ENCODE measurements at regions not wholly inside any gene's neighbourhood (a gene's known extent, or its start where the extent isn't known, plus 50 kb on each side); places are given as distances from the start of the nearest gene placed in this dataset.

- no peak for DNase-seq (ENCODE audit: low spot score)
- TF ChIP-seq, protein P1, sequence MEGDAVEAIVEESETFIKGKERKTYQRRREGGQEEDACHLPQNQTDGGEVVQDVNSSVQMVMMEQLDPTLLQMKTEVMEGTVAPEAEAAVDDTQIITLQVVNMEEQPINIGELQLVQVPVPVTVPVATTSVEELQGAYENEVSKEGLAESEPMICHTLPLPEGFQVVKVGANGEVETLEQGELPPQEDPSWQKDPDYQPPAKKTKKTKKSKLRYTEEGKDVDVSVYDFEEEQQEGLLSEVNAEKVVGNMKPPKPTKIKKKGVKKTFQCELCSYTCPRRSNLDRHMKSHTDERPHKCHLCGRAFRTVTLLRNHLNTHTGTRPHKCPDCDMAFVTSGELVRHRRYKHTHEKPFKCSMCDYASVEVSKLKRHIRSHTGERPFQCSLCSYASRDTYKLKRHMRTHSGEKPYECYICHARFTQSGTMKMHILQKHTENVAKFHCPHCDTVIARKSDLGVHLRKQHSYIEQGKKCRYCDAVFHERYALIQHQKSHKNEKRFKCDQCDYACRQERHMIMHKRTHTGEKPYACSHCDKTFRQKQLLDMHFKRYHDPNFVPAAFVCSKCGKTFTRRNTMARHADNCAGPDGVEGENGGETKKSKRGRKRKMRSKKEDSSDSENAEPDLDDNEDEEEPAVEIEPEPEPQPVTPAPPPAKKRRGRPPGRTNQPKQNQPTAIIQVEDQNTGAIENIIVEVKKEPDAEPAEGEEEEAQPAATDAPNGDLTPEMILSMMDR (IDR thresholded peaks at IDR 0.05; ENCODE audit: extremely low read depth, insufficient read depth, missing control alignments) = no peak
- in situ Hi-C loops (cut with MboI; ENCODE audit: low pct_unique_long_range_greater_than_20kb, low sequenced_read_pairs, unreplicated experiment) = no loop called here
Measured at GRCh38 chr1:191016765-191017164, 539.1 kb upstream of the BRINP3 start.

DNA sequence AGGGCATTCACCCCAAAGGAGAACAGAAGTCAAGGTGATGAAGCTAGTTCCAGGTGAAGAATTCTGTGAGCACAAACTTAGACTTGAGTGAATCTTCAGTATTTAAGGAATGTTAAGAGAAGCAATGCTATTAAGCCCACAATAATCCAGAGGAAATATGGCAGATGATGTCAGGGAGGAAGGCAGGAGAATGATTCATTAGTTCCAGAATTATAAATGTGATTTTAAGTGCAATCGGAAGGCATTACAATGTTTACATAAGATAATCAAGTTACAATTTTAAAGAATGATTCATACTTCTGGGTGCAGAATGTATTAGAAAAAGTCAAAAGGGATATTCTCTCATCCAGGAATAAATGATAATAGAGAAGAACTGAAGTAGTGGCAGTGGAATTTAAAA, 545.2 kb upstream of the BRINP3 start:
- TF ChIP-seq, protein P1 (IDR thresholded peaks at IDR 0.05; ENCODE audit: extremely low read depth, insufficient read depth, missing control alignments) = no peak
- no peak for DNase-seq (ENCODE audit: low spot score)
- in situ Hi-C loops (cut with MboI; ENCODE audit: low pct_unique_long_range_greater_than_20kb, low sequenced_read_pairs, unreplicated experiment) = no loop called here

GRCh38 chr1:191025896-191026642, 548.4 kb upstream of the BRINP3 start:
- TF ChIP-seq, protein P1 (IDR thresholded peaks at IDR 0.05; ENCODE audit: extremely low read depth, insufficient read depth, missing control alignments) = no peak
- in situ Hi-C loops (cut with MboI; ENCODE audit: low pct_unique_long_range_greater_than_20kb, low sequenced_read_pairs, unreplicated experiment) = no loop called here
- no peak for DNase-seq (ENCODE audit: low spot score)

DNA sequence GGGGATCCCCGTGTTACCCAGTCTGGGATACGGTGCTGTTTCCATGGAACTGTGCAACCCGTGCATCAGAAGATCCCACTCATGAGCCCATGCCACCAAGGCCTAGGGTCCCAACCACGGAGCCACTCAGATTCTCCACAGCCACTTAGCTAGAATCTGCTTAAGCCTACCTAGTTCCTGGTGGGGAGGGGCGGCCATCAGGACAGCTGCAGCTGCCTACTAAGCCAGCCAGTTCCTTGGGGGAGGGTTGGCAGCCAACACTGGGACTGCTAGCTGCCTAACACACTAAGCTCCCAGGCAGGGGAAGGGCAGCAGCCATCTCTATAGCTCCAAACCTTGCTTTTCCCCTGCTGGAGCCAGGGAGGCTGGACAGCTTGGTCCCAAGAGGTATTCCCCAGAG, 549.2 kb upstream of the BRINP3 start:
- TF ChIP-seq, protein P1 (IDR thresholded peaks at IDR 0.05; ENCODE audit: extremely low read depth, insufficient read depth, missing control alignments) = no peak
- no peak for DNase-seq (ENCODE audit: low spot score)
- in situ Hi-C loops (cut with MboI; ENCODE audit: low pct_unique_long_range_greater_than_20kb, low sequenced_read_pairs, unreplicated experiment) = no loop called here

DNA sequence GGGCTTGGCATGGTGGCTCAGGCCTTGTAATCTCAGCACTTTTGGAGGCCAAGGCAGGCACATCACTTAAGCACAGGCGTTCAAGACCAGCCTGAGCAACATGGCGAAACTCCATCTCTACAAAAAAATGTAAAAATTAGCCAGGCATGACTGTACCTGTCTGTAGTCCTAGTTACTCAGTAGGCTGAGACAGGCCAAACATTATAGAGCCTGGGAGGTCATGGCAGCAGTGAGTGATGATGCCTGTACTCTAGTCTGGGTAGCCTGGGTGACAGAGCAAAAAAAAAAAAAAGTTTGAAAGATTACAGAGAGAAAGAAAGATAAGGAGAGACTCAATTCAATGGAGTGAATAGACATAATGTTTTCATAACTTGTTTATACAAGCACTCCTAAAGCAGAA, 556.5 kb upstream of the BRINP3 start:
- no peak for DNase-seq (ENCODE audit: low spot score)
- TF ChIP-seq, protein P1 (IDR thresholded peaks at IDR 0.05; ENCODE audit: extremely low read depth, insufficient read depth, missing control alignments) = no peak
- in situ Hi-C loops (cut with MboI; ENCODE audit: low pct_unique_long_range_greater_than_20kb, low sequenced_read_pairs, unreplicated experiment) = no loop called here

- TF ChIP-seq, protein P1 (IDR thresholded peaks at IDR 0.05; ENCODE audit: extremely low read depth, insufficient read depth, missing control alignments) = no peak
- in situ Hi-C loops (cut with MboI; ENCODE audit: low pct_unique_long_range_greater_than_20kb, low sequenced_read_pairs, unreplicated experiment) = no loop called here
- DNase-seq (ENCODE audit: low spot score) = no peak
Measured at GRCh38 chr1:191043066-191043465, 565.4 kb upstream of the BRINP3 start.

Data from GM13977 (cell line).